B cell (primary cell): ENCODE measurements at regions not wholly inside any gene's neighbourhood (a gene's known extent, or its start where the extent isn't known, plus 50 kb on each side); places are given as distances from the start of the nearest gene placed in this dataset.

Experiments
- ATAC-seq: fragments of 200-7000 bp; cut with Tn5 transposase; one replicate; pipeline ENCODE4 v1.10.0; 2021; ENCODE audit warnings: low read depth, mild to moderate bottlenecking, moderate number of reproducible peaks, moderate library complexity
- CTCF ChIA-PET: fragments of 350-600 bp; sonication (Branson Sonifier 250); formaldehyde crosslinking; loops from one replicate; lab custom pipeline; 2021; ENCODE audit warnings: antibody characterized with exemption, inconsistent platforms; lab: Charles Lee
- POLR2A ChIA-PET: fragments of 350-600 bp; sonication (Branson Sonifier 250); formaldehyde crosslinking; loops from one replicate; lab custom pipeline; 2021; ENCODE audit warnings: antibody characterized with exemption; lab: Charles Lee
- DNase-seq: peaks from one replicate; pipeline ENCODE4 v3.0.0; 2013
- H2AFZ ChIP-seq: 2 replicates; pipeline ENCODE4 v1.6.1; 2012; ENCODE audit warnings: mild to moderate bottlenecking, low read depth, low read length; ENCODE audit not compliant: insufficient read depth, poor library complexity, severe bottlenecking
- H3K27ac ChIP-seq, 2 donors: 1 replicate in 1 of 2; 2 replicates in 1 of 2; pipeline ENCODE4 v1.5.1; 2012 to 2013; ENCODE audit warnings: low read length in 2 of 2, mild to moderate bottlenecking in 2 of 2, moderate library complexity in 1 of 2
- H3K27me3 ChIP-seq, 4 experiments: fragments of 200-600 bp in 1 of 4; sonication (generic) in 1 of 4; replicated peaks in 1 of 4; 1 replicate in 2 of 4; 2 replicates in 2 of 4; pipeline versions ENCODE4 v1.6.1 to v1.7.0; 2013 to 2016; ENCODE audit warnings: low read length in 3 of 4, mild to moderate bottlenecking in 2 of 4, mixed read lengths in 1 of 4, moderate library complexity in 1 of 4; ENCODE audit not compliant: insufficient read depth in 4 of 4, control insufficient read depth in 3 of 4; ENCODE audit errors: control extremely low read depth in 1 of 4
- H3K36me3 ChIP-seq, 2 experiments: replicated peaks in 1 of 2; 1 replicate in 1 of 2; 2 replicates in 1 of 2; pipeline versions ENCODE4 v1.6.1 to v1.7.1; 2013; ENCODE audit warnings: low read length in 1 of 2; ENCODE audit not compliant: insufficient read depth in 2 of 2, control insufficient read depth in 1 of 2; ENCODE audit errors: control extremely low read depth in 1 of 2, extremely low read depth in 1 of 2
- H3K4me1 ChIP-seq, 2 donors: fragments of 200-600 bp in 1 of 2; sonication (generic) in 1 of 2; 1 replicate in 1 of 2; 2 replicates in 1 of 2; pipeline versions ENCODE4 v1.5.1 to v1.6.1; 2013 to 2017; ENCODE audit warnings: low read length in 2 of 2; ENCODE audit not compliant: control insufficient read depth in 2 of 2, insufficient read depth in 2 of 2
- H3K4me2 ChIP-seq: replicated peaks from 2 replicates; pipeline ENCODE3; 2012; ENCODE audit warnings: mild to moderate bottlenecking, low read depth, low read length; ENCODE audit not compliant: poor library complexity, severe bottlenecking
- H3K4me3 ChIP-seq, 5 experiments: fragments of 200-600 bp in 1 of 5; sonication (generic) in 1 of 5; 1 replicate in 3 of 5; 2 replicates in 2 of 5; pipeline versions ENCODE4 v1.5.1 to v1.7.0; 2011 to 2016; ENCODE audit warnings: low read length in 4 of 5, mild to moderate bottlenecking in 4 of 5, low read depth in 2 of 5, control low read depth in 1 of 5, moderate library complexity in 1 of 5; ENCODE audit not compliant: insufficient read depth in 1 of 5; ENCODE audit errors: control extremely low read depth in 1 of 5, extremely low read depth in 1 of 5
- H3K79me2 ChIP-seq: fragments of 200-600 bp; sonication (generic); one replicate; pipeline ENCODE4 v1.6.0; 2016; ENCODE audit warnings: low read length; ENCODE audit not compliant: control insufficient read depth, insufficient read depth
- H3K9ac ChIP-seq: fragments of 200-600 bp; sonication (generic); 2 replicates; pipeline ENCODE4 v1.6.1; 2017; ENCODE audit warnings: mild to moderate bottlenecking, low read length, moderate library complexity
- H3K9me3 ChIP-seq, 3 donors: one replicate each; pipeline versions ENCODE4 v1.6.1 to v1.7.1; 2013; ENCODE audit warnings: low read length in 2 of 3; ENCODE audit not compliant: control insufficient read depth in 2 of 3, insufficient read depth in 1 of 3; ENCODE audit errors: control extremely low read depth in 1 of 3
- H4K20me1 ChIP-seq: 2 replicates; pipeline ENCODE4 v1.6.0; 2012; ENCODE audit warnings: mild to moderate bottlenecking, low read length; ENCODE audit not compliant: insufficient read depth, control insufficient read depth, poor library complexity, severe bottlenecking
- H3K27ac Mint-ChIP-seq: one replicate; pipeline ENCODE4 v1.8.0; 2021; ENCODE audit warnings: mixed read lengths
- H3K27me3 Mint-ChIP-seq: one replicate; pipeline ENCODE4 v1.8.0; 2021; ENCODE audit warnings: mixed read lengths
- H3K4me1 Mint-ChIP-seq: one replicate; pipeline ENCODE4 v1.8.0; 2021; ENCODE audit warnings: mixed read lengths
- H3K4me3 Mint-ChIP-seq: one replicate; pipeline ENCODE4 v1.8.0; 2021; ENCODE audit warnings: mixed read lengths
- H3K9me3 Mint-ChIP-seq: one replicate; pipeline ENCODE4 v1.8.0; 2022; ENCODE audit warnings: mixed read lengths; ENCODE audit not compliant: insufficient read depth
- CTCF ChIP-seq: fragments of 200-600 bp; IDR thresholded peaks from one replicate; pipeline ENCODE4 v1.8.0; 2022; ENCODE audit warnings: antibody characterized with exemption, mild to moderate bottlenecking
- EZH2 ChIP-seq: IDR thresholded peaks from 2 replicates; pipeline ENCODE4 v1.6.1; 2012; ENCODE audit warnings: borderline replicate concordance, low read depth, mild to moderate bottlenecking, moderate library complexity, low read length; ENCODE audit not compliant: insufficient read depth, poor library complexity, severe bottlenecking
- WGBS: methylation state at CpG from one replicate; pipeline ENCODE4 v1.1.5; 2013; ENCODE audit warnings: missing lambda C conversion rate; ENCODE audit not compliant: insufficient coverage; 5-methylcytosine and 5-hydroxymethylcytosine counted together
- intact Hi-C: fragments of 100-400 bp; cut with micrococcal nuclease; formaldehyde crosslinking; loops from one replicate; pipeline ENCODE4 v1.10.0; 2022

- no peak overlapping the region for H3K4me3 ChIP-seq
- no peak for ATAC-seq
- H3K9me3 ChIP-seq = peaks cover 0 to 3% (median 0%) of the 10 kb centered on the region in 3 donors
- TF ChIP-seq EZH2 (no peak), CTCF (no peak)
- WGBS = 4% methylated on average over 3 of the region's 3 CpGs
- no peaks in the 10 kb centered on the region for H4K20me1 ChIP-seq
- H3K4me1 ChIP-seq = no peaks in the 10 kb centered on the region
- H3K4me2 ChIP-seq = no peak overlapping the region
- no peaks in the 10 kb centered on the region for H3K4me1 Mint-ChIP-seq
- intact Hi-C loops = no loop called here
- no peaks in the 10 kb centered on the region for H3K36me3 ChIP-seq
- no peak for DNase-seq
- no peak overlapping the region for H3K27ac Mint-ChIP-seq
- H3K27ac ChIP-seq = no peak overlapping the region
- ChIA-PET POLR2A (no interaction called here), CTCF (no interaction called here)
- H3K9me3 Mint-ChIP-seq = no peaks in the 10 kb centered on the region
- no peak overlapping the region for H2AFZ ChIP-seq
- no peaks in the 10 kb centered on the region for H3K27me3 ChIP-seq
- H3K4me3 Mint-ChIP-seq = no peak overlapping the region
- H3K27me3 Mint-ChIP-seq = no peaks in the 10 kb centered on the region
- H3K79me2 ChIP-seq = no peaks in the 10 kb centered on the region
- no peak overlapping the region for H3K9ac ChIP-seq
Measured at GRCh38 chr11:112734207-112734606, 227.0 kb upstream of the NCAM1 start.

DNA sequence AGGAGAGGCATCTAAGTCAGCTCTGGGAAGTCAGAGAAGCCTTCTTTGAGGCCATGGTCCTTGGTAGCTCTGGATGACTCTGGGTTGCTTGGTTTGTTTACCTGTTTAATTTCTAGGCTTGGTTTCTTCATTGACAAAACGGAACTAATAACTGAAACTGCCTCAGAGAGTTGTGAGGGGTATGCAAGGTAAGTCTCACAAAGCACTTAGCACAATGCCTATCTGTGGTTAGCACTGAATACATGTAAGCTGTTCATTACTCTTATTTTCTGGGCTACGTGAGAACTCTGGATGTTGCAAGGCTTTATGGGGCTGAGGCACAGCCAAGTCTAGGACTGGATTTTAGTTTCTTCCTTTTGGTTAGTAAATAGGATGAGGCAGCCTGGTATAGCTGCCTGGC lies 225.8 kb upstream of the NCAM1 start:
- Histone ChIP-seq H3K4me3 (no peak overlapping the region), H3K9me3 (peaks cover 0 to 13% (median 0%) of the 10 kb centered on the region in 3 donors), H3K79me2 (no peaks in the 10 kb centered on the region), H3K27ac (no peak overlapping the region), H3K27me3 (no peaks in the 10 kb centered on the region), H3K36me3 (no peaks in the 10 kb centered on the region), H3K9ac (no peak overlapping the region), H2AFZ (no peak overlapping the region), H3K4me1 (no peaks in the 10 kb centered on the region), H3K4me2 (no peak overlapping the region), H4K20me1 (no peaks in the 10 kb centered on the region)
- WGBS = 95% methylated on average over 2 of the region's 2 CpGs
- Mint-ChIP-seq H3K27ac (no peak overlapping the region), H3K4me1 (no peaks in the 10 kb centered on the region), H3K27me3 (no peaks in the 10 kb centered on the region), H3K9me3 (no peaks in the 10 kb centered on the region), H3K4me3 (no peak overlapping the region)
- ChIA-PET POLR2A (no interaction called here), CTCF (no interaction called here)
- TF ChIP-seq CTCF (no peak), EZH2 (no peak)
- no peak for ATAC-seq
- intact Hi-C loops = no loop called here
- DNase-seq = no peak
